AG08396 (cell line): ENCODE measurements at regions not wholly inside any gene's neighbourhood (a gene's known extent, or its start where the extent isn't known, plus 50 kb on each side); places are given as distances from the start of the nearest gene placed in this dataset.

Source experiments
- DNase-seq: peaks from one replicate; pipeline ENCODE4 v3.0.0; 2012; ENCODE audit warnings: low spot score, mixed read lengths

GRCh38 chr15:60214201-60214600 is 183.6 kb downstream of the ANXA2 start:
- no peak for DNase-seq

- DNase-seq, result no peak
Measured at GRCh38 chr15:60215225-60215963, 182.4 kb downstream of the ANXA2 start.

- no peak for DNase-seq
Measured at GRCh38 chr15:60217161-60217560, 180.6 kb downstream of the ANXA2 start.

- DNase-seq, result no peak
Measured at GRCh38 chr15:60218256-60218655, 179.5 kb downstream of the ANXA2 start.

- no peak for DNase-seq
Measured at GRCh38 chr15:60219866-60220265, 177.9 kb downstream of the ANXA2 start.

- no peak for DNase-seq
Measured at GRCh38 chr15:60221356-60221755, 176.4 kb downstream of the ANXA2 start.

- DNase-seq, result no peak
Measured at GRCh38 chr15:60222404-60222803, 175.4 kb downstream of the ANXA2 start.

- DNase-seq, result no peak
Measured at GRCh38 chr15:60223176-60223575, 174.6 kb downstream of the ANXA2 start.

GRCh38 chr15:60226924-60227323 is 170.9 kb downstream of the ANXA2 start:
- DNase-seq, result no peak

GRCh38 chr15:60228101-60228500 is 169.7 kb downstream of the ANXA2 start:
- no peak for DNase-seq

GRCh38 chr15:60228619-60229018 is 169.2 kb downstream of the ANXA2 start:
- DNase-seq, result no peak

GRCh38 chr15:60235951-60236710 is 161.7 kb downstream of the ANXA2 start:
- DNase-seq, result no peak

- peak; percentile 11 for DNase-seq
Measured at GRCh38 chr15:60237446-60237845, 160.3 kb downstream of the ANXA2 start.

GRCh38 chr15:60243769-60244168 is 154.0 kb downstream of the ANXA2 start:
- DNase-seq, result no peak

- DNase-seq, result no peak
Measured at GRCh38 chr15:60244813-60245212, 153.0 kb downstream of the ANXA2 start.

- no peak for DNase-seq
Measured at GRCh38 chr15:60250316-60250715, 147.5 kb downstream of the ANXA2 start.

GRCh38 chr15:60251300-60252070 is 146.3 kb downstream of the ANXA2 start:
- no peak for DNase-seq

- no peak for DNase-seq
Measured at GRCh38 chr15:60254416-60254815, 143.4 kb downstream of the ANXA2 start.

- no peak for DNase-seq
Measured at GRCh38 chr15:60255390-60255789, 142.4 kb downstream of the ANXA2 start.

GRCh38 chr15:60257591-60258159 is 140.1 kb downstream of the ANXA2 start:
- no peak for DNase-seq

- no peak for DNase-seq
Measured at GRCh38 chr15:60259469-60259868, 138.3 kb downstream of the ANXA2 start.

GRCh38 chr15:60264088-60264487 is 133.7 kb downstream of the ANXA2 start:
- DNase-seq, result no peak
